Effector CD4-positive, alpha-beta T cell (primary cell): ENCODE measurements at regions not wholly inside any gene's neighbourhood (a gene's known extent, or its start where the extent isn't known, plus 50 kb on each side); places are given as distances from the start of the nearest gene placed in this dataset.
"Not testable (repeated sequence)": the region's sequence is repeated elsewhere in the genome, so short reads cannot be mapped to it uniquely, and the experiment has no call there.

Experiments
- DNase-seq: peaks from one replicate; pipeline ENCODE4 v3.0.0-alpha.2; 2020

DNA sequence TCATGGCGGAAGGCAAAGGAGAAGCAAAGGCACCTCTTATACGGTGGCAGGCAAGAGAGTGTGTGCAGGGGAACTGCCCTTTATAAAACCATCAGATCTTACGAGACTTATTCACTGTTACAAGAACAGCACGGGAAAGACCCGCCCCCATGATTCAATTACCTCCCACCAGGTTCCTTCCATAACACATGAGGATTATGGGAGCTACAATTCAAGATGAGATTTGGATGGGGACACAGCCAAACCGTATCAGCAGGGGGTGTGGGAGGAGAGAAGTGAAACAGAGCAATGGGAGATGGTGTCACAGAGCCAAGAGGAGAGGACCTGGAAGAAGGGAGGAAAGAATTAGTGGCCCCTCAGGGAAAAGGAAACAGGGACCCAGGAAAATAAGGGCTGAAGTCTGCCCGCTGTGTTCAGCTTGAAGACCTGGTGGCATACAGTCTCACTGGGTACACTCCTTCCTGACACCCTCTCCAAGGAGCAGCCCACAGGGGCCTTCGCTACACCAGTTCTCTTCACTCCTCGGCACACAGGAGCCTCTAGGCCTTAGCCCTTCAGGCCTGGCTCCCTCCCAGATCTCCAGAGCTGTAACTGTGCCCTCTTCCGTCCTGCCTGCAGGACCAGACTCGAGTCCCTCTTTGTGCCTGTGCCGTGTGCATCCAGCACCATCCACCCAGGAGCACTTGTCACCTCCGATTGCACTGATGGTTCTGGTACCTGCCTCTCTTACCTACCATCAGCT is 262.1 kb downstream of the EIPR1 start:
- no peak for DNase-seq

- DNase-seq: no peak
These were observed 263.0 kb downstream of the EIPR1 start for GRCh38 chr2:3114406-3115185.

DNA sequence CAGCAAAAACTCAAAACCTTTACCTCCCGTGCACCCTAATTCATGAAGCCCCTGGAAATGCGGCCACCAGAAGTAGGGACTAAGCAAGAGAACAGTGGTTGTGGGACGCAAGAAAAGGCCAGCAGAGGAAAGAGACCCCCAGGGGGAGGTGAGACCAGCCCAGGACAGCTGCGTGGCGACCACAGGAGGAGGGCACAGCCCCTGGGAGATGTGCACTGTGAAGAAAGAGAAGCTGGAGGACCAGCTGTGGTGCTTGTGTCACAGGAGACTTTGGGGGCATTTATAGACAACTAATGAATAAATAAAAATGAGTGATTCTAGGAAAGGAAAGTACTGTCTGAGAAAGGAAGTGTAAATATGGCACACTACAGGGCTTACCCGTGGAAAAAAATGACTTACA is 263.8 kb downstream of the EIPR1 start:
- no peak for DNase-seq

DNA sequence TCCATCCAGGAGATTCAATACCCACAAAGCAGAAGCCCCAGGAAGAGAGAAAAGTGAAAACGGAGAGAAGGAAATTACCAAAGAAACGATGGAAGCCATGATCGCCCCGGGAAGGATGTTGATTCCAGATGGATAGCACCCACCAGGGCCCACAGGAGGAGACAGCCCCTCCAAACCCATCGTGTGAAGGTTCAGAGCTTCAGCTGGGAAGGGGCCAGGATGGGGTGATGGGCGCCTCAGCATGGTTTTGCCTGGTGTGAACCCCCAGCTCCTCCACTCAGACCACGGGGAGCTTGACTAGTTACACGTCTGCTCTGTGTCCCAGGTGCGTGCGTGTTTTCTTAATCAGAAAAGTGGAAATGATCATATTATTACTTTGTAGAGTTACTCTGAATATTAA is 264.5 kb downstream of the EIPR1 start:
- DNase-seq: no peak

- no peak for DNase-seq
These were observed 265.1 kb downstream of the EIPR1 start for GRCh38 chr2:3112553-3112952.

DNA sequence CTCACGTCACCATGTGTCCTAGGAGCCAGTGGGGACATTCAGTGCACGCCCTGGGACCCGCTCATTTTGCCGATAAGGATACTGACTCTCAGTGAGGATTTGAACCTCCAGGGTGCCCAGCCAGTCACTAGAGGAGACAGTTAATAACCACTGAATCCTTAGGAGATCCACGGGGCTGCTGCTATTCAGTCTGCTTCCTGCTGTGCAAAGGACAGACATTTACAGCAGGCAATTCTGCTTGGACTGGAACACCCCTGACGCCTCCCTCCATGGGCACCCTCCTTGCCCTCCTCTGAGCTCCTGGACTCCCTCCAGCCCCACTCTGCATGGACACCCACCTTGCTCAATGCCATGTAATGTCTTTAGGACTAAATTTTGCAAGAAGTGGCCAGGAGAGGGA is 265.5 kb downstream of the EIPR1 start:
- no peak for DNase-seq

- no peak for DNase-seq
These were observed 266.5 kb downstream of the EIPR1 start for GRCh38 chr2:3110994-3111666.

DNA sequence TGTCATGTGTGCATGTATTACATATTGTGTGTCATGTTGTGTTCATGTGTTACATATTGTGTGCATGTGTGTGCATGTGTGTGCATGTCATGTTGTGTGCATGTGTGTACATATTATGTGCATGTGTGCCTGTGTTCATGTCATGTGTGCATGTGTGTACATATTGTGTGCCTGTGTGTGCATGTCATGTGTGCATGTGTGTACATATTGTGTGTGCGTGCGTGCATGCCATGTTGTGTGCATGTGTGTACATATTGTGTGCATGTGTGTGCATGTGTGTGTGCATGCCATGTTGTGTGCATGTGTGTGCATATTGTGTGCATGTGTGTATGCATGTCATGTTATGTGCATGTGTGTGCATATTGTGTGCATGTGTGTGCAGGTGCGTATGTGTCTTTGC is 267.1 kb downstream of the EIPR1 start:
- no peak for DNase-seq

GRCh38 chr2:3108710-3109702 is 268.6 kb downstream of the EIPR1 start:
- DNase-seq: no peak

GRCh38 chr2:3108105-3108504 is 269.5 kb downstream of the EIPR1 start:
- no peak for DNase-seq

DNA sequence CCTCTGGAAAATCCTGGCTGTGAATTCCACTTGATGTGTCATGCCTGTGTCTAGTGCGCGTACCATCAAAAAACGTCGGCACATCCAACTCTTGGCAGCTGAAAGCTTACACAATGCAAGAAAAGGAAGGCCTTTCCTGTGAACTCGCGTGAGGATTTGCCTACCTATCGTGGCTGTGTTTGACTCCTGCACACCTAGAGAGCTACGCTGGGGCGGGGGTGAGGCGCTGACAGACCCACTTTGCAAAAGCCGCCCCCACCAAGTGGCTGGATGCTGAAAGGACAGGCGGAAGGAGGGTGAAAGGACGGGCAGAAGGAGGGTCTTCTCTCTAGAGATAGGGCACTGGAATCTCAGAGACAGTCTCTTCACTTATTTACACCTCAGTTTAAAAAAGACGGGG is 270.1 kb downstream of the EIPR1 start:
- no peak for DNase-seq

DNA sequence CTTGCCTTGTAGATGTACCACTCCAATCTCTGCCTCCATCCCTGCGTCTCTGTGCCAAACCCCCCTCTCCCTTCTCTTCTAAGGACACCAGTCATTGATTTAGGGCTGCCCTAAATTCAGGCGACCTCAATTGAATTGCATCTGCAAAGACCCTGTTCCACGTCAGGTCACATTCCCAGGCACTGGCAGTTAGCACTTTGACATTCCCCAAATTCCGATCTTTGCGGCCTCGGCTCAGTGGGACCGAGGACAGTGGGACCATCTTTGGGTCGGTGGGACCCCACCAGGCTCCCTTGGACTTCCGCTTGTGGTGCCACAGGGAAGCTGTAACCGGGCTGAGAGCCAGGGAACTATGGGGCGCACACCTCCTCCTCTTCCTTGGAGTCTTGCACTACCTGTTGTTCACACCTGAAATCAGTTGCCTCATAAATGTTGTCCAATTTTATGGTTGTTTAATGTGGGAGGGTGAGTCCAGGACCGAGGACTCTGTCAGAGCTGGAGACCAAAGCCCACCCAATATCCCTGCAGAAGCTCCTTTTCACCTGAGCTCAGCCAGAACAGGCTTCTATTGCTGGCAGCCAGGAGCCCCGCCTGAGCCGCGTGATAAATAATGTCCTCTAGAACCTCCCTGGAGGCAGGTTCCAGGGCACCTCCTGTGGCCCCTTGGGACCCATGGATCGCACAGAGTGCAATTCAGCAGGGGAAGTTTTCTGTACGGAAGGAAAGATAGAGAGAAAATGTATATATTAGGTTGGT is 271.6 kb downstream of the EIPR1 start:
- DNase-seq: no peak

GRCh38 chr2:3104958-3105813 is 272.4 kb downstream of the EIPR1 start:
- DNase-seq: not testable (repeated sequence)

DNA sequence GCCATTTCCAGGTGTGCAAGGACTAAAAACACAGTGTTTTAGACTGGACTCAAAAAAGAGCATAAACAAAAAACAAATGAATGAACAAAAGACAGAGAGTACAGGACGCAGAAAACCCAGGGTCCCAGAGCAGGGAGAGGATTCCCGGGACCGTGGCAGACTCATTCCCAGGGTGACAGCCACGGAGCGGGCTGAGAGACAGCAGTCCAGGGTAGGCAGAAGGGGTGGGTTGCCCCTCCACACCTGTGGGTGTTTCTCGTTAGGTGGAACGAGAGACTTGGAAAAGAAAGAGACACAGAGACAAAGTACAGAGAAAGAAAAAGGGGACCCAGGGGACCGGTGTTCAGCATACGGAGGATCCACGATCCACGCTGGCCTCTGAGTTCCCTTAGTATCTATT is 273.4 kb downstream of the EIPR1 start:
- DNase-seq: no peak

DNA sequence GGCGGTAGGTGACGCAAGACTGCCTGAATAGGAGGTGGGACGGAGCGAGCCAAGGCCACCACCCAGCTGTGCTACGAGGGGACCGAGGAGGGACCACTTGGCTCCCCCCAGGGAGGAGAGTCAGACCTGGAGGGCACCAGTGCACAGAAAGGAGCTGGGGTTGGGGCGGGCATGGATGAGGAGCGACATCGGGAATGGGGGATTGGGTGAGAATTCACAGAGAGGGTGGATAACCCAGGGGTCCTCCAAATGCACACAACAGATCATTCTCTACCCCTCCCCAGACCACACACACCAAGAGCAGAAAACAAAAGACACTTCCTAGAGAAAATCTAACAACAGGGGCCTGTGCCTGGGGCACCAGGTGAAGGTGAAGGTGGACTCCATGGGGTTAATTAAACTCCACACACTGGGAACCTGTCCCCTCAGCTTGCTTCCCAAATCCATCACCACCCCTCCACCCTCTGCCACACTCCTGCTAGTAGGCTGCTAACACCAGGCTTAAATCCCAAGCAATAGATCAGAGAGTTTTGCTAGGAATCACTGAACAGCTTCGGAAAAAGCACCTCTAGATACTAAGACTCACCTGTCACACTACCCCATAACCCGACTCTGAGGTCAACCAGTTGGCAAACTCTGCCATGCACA is 274.6 kb downstream of the EIPR1 start:
- no peak for DNase-seq

DNA sequence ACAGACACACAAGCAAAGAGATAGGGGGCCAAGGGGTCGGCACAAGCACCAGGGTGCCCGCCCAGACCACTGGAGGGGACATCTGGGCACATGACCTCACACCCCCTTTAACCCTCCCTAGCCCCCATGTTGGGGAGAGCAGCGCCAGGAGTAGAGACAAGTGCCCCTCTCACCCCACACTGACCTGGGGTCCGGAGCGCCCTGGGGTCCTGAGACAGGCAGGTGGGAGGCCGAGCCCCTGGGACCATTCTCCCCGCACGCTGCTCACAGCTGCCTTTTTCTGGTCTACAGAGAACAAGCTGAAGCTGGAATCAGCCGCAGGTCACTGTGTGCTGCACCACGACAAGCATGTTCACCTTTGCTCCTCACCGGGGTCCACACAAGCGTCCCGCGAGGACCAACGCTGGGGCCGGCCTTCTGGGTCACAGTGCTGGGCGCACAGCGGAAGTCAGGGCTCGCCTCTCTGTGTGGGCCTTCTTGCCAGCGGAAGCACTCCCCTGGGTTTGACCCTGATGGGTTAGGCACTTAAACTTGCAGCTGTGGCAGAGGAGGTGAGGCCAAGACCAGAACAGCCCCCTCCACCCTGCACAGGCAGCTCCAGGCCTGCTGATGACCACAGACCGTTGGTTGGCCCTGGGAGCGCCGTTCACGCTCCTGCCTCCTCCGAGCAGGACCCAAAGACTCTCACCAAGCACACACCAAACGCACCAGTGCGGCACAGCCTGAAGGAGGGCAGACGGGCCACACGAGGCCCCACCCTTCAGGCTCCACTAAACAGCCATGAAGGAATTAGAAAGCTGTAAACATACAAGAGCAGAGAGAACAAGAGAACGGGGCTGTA is 275.3 kb downstream of the EIPR1 start:
- DNase-seq: no peak

GRCh38 chr2:3101016-3101942 is 276.3 kb downstream of the EIPR1 start:
- DNase-seq: no peak

DNA sequence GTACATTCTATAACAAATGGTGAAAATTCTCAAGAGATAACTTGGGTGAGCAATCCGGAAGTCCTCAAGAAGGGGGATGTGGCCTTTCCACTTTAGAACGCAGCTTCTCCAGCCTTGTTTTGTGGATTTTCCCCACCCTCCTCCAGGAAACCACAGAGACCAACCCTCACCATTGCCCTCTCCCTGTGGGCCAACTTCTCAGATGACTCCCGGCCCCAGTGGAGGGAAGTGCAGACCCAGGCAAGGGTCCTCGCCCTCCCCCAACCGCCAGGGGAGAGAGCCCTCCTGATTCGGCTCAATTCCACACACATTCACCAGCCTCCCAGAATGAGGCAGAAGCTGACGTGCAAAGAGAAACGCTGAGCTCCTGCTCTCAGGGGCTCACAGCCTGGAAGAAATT is 277.2 kb downstream of the EIPR1 start:
- DNase-seq: no peak
